ENCODE measurements at regions not wholly inside any gene's neighbourhood (a gene's known extent, or its start where the extent isn't known, plus 50 kb on each side); places are given as distances from the start of the nearest gene placed in this dataset.
"Not testable (repeated sequence)": the region's sequence is repeated elsewhere in the genome, so short reads cannot be mapped to it uniquely, and the experiment has no call there.

DNA sequence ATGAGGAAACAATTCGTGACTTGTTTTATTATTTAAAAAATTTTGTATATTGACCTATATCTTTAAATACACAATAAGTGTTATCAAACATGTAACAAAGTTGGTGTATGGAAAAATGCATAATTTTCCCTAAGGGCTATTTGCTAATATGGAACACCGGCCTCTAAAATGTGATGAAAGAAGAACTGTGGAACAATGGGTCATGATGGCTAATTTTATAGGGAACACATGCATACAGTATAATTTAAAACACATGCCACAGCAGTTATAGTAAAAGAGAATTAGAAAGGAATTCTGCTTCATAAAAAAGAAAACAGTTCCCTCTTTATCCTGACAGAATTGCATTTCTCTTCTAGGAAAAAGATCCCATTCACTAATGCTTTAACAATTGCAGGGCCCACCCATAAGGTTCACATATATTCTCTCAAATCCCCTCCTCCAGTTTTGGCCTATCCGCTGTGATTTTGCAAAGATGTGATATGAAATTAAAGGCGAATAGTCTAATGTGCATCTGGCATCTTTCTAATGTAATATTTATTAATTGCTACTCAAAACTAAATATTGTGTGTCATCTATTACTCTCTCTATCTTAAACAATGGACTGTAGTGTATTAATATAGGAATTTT lies 628.1 kb upstream of the CITED2 start:
- Mint-ChIP-seq H3K4me3 (no peak overlapping the region), H3K27me3 (no peaks in the 10 kb centered on the region), H3K4me1 (no peaks in the 10 kb centered on the region), H3K27ac (no peak overlapping the region), H3K36me3 (no peaks in the 10 kb centered on the region), H3K9me3 (peaks cover 0 to 1% of the 10 kb centered on the region in 2 donors)
- ATAC-seq (replicated peaks) = no peak
- no peak for DNase-seq

DNA sequence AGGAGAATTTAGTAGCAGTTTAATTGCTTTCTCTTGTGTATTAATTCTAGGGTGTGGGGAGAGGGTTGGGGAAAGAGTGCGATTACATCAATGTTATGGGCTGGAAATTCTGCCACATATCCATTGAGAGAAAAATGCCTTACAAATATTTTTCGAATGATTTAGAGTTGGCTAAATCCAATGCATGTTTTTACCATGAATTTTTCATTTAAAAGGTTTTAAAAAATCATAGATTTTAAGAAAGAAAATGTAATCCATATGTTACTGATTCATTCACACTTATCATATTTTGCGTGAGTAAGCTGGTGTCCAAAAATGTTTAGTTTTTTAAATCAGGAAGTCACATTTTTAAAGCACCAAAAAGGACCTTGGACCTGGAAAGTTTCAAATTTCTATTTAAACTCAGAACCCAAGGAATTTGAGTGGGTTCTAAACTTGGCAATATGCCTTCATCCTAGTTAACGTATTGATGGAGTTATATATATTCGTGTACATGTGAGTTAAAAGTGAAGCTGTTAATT lies 627.4 kb upstream of the CITED2 start:
- ATAC-seq (replicated peaks) (no peak), DNase-seq (no peak)
- Mint-ChIP-seq H3K4me1 (no peaks in the 10 kb centered on the region), H3K4me3 (no peak overlapping the region), H3K27ac (no peak overlapping the region), H3K36me3 (no peaks in the 10 kb centered on the region), H3K27me3 (no peaks in the 10 kb centered on the region), H3K9me3 (no peaks in the 10 kb centered on the region)

GRCh38 chr6:140001005-140001404 lies 626.6 kb upstream of the CITED2 start:
- ATAC-seq (replicated peaks) = no peak
- no peak for DNase-seq
- H3K4me1 Mint-ChIP-seq = peaks cover 4 to 7% of the 10 kb centered on the region in 2 donors
- no peaks in the 10 kb centered on the region for H3K9me3 Mint-ChIP-seq
- H3K27me3 Mint-ChIP-seq = no peaks in the 10 kb centered on the region
- no peaks in the 10 kb centered on the region for H3K36me3 Mint-ChIP-seq
- no peak overlapping the region for H3K4me3 Mint-ChIP-seq
- H3K27ac Mint-ChIP-seq = no peak overlapping the region

GRCh38 chr6:139999661-140000060 lies 625.2 kb upstream of the CITED2 start:
- not testable (repeated sequence) for H3K27me3 Mint-ChIP-seq; H3K4me3 Mint-ChIP-seq; H3K27ac Mint-ChIP-seq; ATAC-seq (replicated peaks); DNase-seq; H3K36me3 Mint-ChIP-seq; H3K4me1 Mint-ChIP-seq; H3K9me3 Mint-ChIP-seq

DNA sequence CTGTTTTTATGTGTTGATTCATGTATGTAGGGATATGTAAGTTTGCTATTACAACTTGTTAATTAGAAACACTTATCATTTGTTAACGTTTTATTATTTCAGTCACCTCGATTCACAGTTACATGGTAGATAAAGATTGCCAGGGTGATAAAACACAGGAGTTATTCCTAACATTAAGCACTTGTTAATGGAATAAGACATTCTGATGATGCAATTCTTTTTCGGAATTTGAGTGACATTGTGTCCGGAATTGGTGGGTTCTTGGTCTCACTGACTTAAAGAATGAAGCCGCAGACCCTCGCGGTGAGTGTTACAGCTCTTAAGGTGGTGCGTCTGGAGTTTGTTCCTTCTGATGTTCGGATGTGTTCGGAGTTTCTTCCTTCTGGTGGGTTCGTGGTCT lies 624.0 kb upstream of the CITED2 start:
- H3K4me1 Mint-ChIP-seq; ATAC-seq (replicated peaks); H3K27ac Mint-ChIP-seq; H3K27me3 Mint-ChIP-seq; DNase-seq; H3K36me3 Mint-ChIP-seq; H3K4me3 Mint-ChIP-seq; H3K9me3 Mint-ChIP-seq: not testable (repeated sequence)

DNA sequence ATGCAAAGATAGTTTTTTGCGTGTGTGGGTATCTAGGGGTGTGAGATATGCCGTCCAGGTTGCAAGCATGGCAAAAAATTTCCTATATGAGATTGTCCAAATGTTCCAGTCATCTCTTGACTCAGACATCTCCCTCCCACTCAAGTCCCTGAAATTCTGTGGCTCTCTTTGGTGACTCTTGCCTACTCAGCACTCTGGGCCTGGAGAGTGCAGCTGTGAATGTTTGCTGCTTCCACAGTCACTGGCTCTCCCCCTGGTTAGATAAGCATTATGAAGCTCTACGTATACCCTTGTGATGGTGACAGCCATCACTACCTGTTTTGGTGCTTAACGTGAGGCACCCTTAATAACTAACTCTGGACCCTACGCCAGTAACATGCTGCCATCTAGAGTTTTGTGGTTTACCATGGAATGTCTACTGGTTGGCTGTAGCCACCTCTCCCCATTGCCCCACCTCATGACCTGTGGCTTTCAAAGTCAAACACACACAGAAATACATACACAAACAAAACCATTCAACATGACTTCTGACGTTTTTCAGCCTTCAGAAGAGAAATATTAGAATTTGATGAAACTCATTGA lies 621.9 kb upstream of the CITED2 start:
- no peak overlapping the region for H3K27ac Mint-ChIP-seq
- no peaks in the 10 kb centered on the region for H3K36me3 Mint-ChIP-seq
- no peaks in the 10 kb centered on the region for H3K9me3 Mint-ChIP-seq
- peaks cover 4 to 7% of the 10 kb centered on the region in 2 donors for H3K4me1 Mint-ChIP-seq
- no peak overlapping the region for H3K4me3 Mint-ChIP-seq
- ATAC-seq (replicated peaks) (peak; percentile 74 to 78), DNase-seq (peak; percentile 4)
- no peaks in the 10 kb centered on the region for H3K27me3 Mint-ChIP-seq

GRCh38 chr6:139994998-139995397 lies 620.5 kb upstream of the CITED2 start:
- no peaks in the 10 kb centered on the region for H3K9me3 Mint-ChIP-seq
- H3K36me3 Mint-ChIP-seq = no peaks in the 10 kb centered on the region
- DNase-seq (no peak), ATAC-seq (replicated peaks) (no peak)
- H3K4me1 Mint-ChIP-seq = peaks cover 4 to 7% of the 10 kb centered on the region in 2 donors
- no peak overlapping the region for H3K27ac Mint-ChIP-seq
- H3K4me3 Mint-ChIP-seq = no peak overlapping the region
- H3K27me3 Mint-ChIP-seq = no peaks in the 10 kb centered on the region

DNA sequence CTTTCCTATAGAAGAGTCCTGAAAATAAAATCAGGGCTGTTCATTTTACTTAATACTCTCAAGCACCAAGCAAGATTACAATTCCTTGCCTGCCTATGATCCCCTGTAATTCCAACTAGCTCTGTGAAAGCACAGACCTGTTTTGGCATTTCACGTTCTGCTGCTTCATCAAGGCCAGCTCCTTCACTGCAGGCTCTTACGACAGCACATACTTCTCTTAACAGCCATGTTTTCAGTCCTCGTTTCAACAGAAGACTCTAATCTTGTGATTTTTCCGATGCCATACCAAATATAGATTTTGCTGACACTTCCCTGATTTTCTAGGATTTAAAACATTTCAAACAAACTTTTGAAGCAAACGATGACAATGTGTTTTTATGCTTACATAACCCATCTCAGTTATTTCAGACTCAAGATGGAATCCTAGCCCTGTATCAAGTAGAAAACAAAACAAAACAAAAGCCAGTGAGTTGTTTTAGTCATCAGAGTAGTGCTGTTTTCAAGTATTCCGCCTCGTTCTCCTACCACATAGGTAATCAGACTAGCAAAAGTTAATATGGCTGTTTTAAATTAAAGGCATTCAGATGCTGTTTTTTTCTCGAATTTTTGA lies 616.5 kb upstream of the CITED2 start:
- H3K4me1 Mint-ChIP-seq = peaks cover 0 to 7% of the 10 kb centered on the region in 2 donors
- DNase-seq = no peak

DNA sequence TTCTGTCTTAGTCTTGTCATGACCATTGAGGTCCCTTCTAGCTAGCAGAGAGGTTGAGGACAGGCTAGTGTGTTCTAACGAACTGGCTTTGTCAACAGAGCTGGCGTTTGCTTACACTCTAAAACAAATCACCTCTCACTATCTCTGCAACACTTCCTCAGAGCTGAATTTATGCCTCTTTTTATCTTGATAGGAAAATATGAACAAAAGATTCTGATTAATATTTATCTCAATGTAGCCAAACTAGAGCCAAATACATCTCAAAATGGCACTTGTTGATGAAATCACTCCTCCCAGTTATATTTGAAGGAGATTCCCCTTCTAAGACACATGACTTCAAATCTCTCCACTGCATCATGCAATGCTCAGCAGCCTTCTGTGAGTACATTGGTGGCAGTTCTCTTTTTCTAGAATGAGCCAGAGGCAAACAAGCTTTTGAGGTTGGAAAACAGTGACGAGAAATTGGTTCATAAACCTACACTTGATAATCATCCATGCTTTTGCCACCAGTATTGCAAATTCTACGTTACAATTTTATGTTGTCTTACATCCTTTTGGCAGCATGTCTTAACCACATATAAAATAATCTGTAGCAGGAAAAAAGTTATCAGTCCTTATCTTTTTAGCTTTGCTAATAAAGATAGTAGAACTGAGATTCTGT lies 615.7 kb upstream of the CITED2 start:
- Mint-ChIP-seq H3K4me3 (no peak overlapping the region), H3K27ac (no peak overlapping the region)

More for the DNA sequence above, 616.5 kb upstream of the CITED2 start:
- H3K4me3 Mint-ChIP-seq = no peak overlapping the region
- H3K27me3 Mint-ChIP-seq = peaks cover 0 to under 1% of the 10 kb centered on the region in 2 donors
- no peak overlapping the region for H3K27ac Mint-ChIP-seq
- no peak for ATAC-seq (replicated peaks)
- H3K36me3 Mint-ChIP-seq = no peaks in the 10 kb centered on the region
- no peaks in the 10 kb centered on the region for H3K9me3 Mint-ChIP-seq

GRCh38 chr6:139988685-139989084 lies 614.2 kb upstream of the CITED2 start:
- Mint-ChIP-seq H3K4me3 (no peak overlapping the region), H3K27ac (no peak overlapping the region), H3K27me3 (peaks cover 5 to 13% of the 10 kb centered on the region in 2 donors), H3K9me3 (no peaks in the 10 kb centered on the region), H3K4me1 (peaks cover 0 to 7% of the 10 kb centered on the region in 2 donors), H3K36me3 (no peaks in the 10 kb centered on the region)
- DNase-seq = no peak
- no peak for ATAC-seq (replicated peaks)

More for the DNA sequence above, 615.7 kb upstream of the CITED2 start:
- peaks cover 0 to 7% of the 10 kb centered on the region in 2 donors for H3K4me1 Mint-ChIP-seq
- no peaks in the 10 kb centered on the region for H3K36me3 Mint-ChIP-seq
- no peaks in the 10 kb centered on the region for H3K9me3 Mint-ChIP-seq
- DNase-seq = no peak
- peaks cover 5 to 6% of the 10 kb centered on the region in 2 donors for H3K27me3 Mint-ChIP-seq
- no peak for ATAC-seq (replicated peaks)

DNA sequence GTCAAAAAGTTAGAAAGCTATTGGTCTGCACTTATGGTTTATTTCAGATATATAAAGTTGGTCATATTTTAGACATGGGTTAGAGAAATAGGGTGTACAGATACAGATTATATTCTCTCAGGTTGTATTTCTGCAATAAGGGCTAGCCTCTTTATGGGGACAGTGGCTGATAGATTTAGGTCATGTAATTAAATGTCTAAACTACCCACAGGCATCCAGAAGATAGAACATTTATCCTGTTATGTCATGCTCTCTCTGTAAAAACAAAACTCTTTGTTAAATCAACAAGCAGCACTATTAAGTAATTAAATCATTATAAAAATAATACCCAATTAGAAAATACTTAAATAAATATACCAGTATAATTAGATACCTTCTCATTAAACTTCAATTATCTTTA lies 612.6 kb upstream of the CITED2 start:
- ATAC-seq (replicated peaks) = no peak

DNA sequence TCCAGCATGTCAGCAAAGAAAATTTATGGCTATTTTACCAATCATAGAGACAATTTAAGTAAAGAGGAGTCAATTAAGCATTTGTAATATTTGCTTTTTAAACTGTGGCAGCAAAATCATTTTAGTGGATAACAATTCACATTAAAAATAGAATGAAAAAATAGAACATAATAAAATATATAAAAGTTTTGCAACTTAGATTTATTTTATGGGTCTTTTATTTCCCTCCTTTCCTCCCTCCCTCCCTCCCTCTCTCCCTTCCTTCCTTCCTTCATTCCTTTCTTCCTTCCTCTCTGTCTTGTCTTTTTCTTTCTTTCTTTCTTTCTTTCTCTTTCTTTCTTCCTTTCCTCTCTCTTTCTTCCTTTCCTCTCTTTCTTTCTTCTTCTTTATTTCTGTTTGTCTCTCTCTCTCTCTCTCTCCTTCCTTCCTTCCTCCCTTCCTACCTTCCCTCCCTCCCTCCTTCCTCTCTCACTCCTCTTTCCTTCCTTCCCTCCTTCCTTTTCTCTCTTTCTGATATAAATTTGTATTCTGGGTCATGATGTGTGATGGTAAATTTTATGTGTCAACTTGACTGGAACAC lies 610.9 kb upstream of the CITED2 start:
- no peak overlapping the region for H3K4me3 Mint-ChIP-seq
- peaks cover 9 to 13% of the 10 kb centered on the region in 2 donors for H3K27me3 Mint-ChIP-seq
- H3K36me3 Mint-ChIP-seq = no peaks in the 10 kb centered on the region
- ATAC-seq (replicated peaks) (no peak), DNase-seq (no peak)
- H3K4me1 Mint-ChIP-seq = peaks cover 0 to 13% of the 10 kb centered on the region in 2 donors
- no peak overlapping the region for H3K27ac Mint-ChIP-seq
- no peaks in the 10 kb centered on the region for H3K9me3 Mint-ChIP-seq

More for the DNA sequence above, 612.6 kb upstream of the CITED2 start:
- no peak overlapping the region for H3K4me3 Mint-ChIP-seq
- H3K9me3 Mint-ChIP-seq = no peaks in the 10 kb centered on the region
- H3K27me3 Mint-ChIP-seq = peaks cover 9 to 13% of the 10 kb centered on the region in 2 donors
- no peak overlapping the region for H3K27ac Mint-ChIP-seq
- H3K4me1 Mint-ChIP-seq = peaks cover 0 to 13% of the 10 kb centered on the region in 2 donors
- no peak for DNase-seq
- no peaks in the 10 kb centered on the region for H3K36me3 Mint-ChIP-seq

DNA sequence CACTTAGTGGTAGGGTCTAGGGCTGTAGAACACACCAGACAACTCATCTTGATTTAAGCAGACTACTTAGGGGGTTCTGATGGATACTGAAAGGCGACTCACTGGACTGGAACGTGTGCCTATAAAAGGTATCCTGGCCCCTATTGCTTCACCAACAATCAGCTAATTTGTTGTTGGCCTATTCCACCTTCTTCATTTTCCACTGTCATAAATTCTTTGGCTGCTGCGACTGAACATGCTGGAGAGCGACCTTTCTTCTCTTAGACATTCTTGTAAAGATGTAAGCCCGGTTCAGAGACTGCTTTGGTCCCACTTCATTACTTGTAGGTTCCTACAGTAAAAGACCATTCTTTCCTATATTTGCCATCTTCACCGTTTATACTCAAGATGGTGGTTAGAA lies 609.9 kb upstream of the CITED2 start:
- H3K27ac Mint-ChIP-seq = no peak overlapping the region
- H3K4me3 Mint-ChIP-seq = no peak overlapping the region
- H3K4me1 Mint-ChIP-seq = peaks cover 0 to 13% of the 10 kb centered on the region in 2 donors
- no peaks in the 10 kb centered on the region for H3K36me3 Mint-ChIP-seq
- ATAC-seq (replicated peaks) (no peak), DNase-seq (no peak)
- H3K27me3 Mint-ChIP-seq = peaks cover 9 to 13% of the 10 kb centered on the region in 2 donors
- no peaks in the 10 kb centered on the region for H3K9me3 Mint-ChIP-seq

GRCh38 chr6:139983555-139984276 lies 609.3 kb upstream of the CITED2 start:
- Mint-ChIP-seq H3K27ac (no peak overlapping the region), H3K9me3 (no peaks in the 10 kb centered on the region)

More at GRCh38 chr6:139983555-139984276, 609.3 kb upstream of the CITED2 start:
- ATAC-seq (replicated peaks) (no peak), DNase-seq (no peak)
- H3K4me1 Mint-ChIP-seq = peaks cover 0 to 13% of the 10 kb centered on the region in 2 donors
- peaks cover 9 to 13% of the 10 kb centered on the region in 2 donors for H3K27me3 Mint-ChIP-seq
- H3K36me3 Mint-ChIP-seq = no peaks in the 10 kb centered on the region
- H3K4me3 Mint-ChIP-seq = no peak overlapping the region

All from stimulated activated naive B cell treated with anti-CD40 and anti-IgM and Interleukin-4, amounts not matched to agents 10 μg/mL and 1 μg/mL and 100 μg/mL, for 72 hours (primary cell).